NCI-H1105 (cell line): ENCODE measurements at regions not wholly inside any gene's neighbourhood (a gene's known extent, or its start where the extent isn't known, plus 50 kb on each side); places are given as distances from the start of the nearest gene placed in this dataset.
A peak's percentile ranks its signal among the peaks of the same experiment; 100 is the strongest.
"Not testable (repeated sequence)": the region's sequence is repeated elsewhere in the genome, so short reads cannot be mapped to it uniquely, and the experiment has no call there.

Experiments
- DNase-seq: peaks from one replicate; lab custom pipeline; 2025; lab: John Stamatoyannopoulos, UW

DNA sequence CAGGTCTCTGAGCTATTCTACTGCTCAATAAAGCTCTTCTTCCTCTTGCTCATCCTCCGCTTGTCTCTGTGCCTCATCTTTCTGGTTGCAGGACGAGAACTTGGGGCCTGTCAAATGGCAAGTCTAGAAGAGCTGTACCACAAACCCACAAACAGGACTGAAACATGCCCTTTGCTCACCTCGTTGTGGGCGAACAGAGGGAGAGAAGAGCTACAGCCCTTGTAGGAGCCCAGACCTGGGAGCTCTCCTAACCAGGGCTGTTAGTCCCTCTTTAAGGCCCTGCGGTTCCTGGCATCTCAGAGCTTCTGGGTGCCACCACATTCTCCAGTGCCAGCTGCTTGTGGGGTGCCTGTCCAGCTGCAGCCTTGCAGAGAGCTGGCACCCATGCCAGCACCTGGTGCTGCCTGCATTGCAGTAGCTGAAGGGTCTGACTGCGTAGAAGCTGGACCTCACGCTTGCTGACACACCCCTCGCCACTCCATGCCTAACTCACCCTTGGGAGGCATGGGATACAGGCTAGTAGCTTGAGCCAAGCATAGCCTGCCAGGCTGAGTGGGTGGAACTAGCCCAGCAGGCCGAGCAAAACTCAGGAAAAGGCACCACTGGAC is 313.4 kb downstream of the ANKRD30B start:
- DNase-seq = not testable (repeated sequence)

DNA sequence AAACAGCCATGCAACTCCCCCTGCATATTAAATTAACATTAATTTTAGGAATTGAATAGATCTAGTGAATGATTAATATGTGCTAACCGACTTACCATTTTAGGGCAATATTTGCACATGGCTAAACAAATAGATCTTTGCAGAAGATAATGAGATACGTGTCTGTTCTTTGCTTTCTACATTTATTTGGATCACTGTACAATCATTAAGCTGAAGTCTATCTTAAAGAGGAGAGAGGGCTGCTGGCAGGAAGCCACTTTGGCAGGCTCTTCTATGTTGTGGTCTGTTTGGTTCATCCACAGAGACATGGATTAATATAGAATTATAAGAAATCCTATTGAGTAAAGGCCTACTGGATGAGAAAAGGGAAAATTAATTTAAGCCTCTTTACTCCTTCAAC is 318.5 kb downstream of the ANKRD30B start:
- DNase-seq = peak; percentile 30

GRCh38 chr18:15071311-15071710 is 323.3 kb downstream of the ANKRD30B start:
- DNase-seq = not testable (repeated sequence)
